H9 (cell line): ENCODE measurements at regions not wholly inside any gene's neighbourhood (a gene's known extent, or its start where the extent isn't known, plus 50 kb on each side); places are given as distances from the start of the nearest gene placed in this dataset.

Experiments
- DNase-seq: peaks from one replicate; pipeline ENCODE4 v3.0.0-alpha.2; 2017
- H2AFZ ChIP-seq: one replicate; pipeline ENCODE4 v1.6.1; 2013; ENCODE audit warnings: mild to moderate bottlenecking, low read length, control low read depth, moderate library complexity
- H2AK5ac ChIP-seq: 2 replicates; pipeline ENCODE4 v1.6.1; 2013; ENCODE audit warnings: low read length, control low read depth, mixed read lengths; ENCODE audit not compliant: insufficient read length
- H2BK120ac ChIP-seq: one replicate; pipeline ENCODE4 v1.6.1; 2013; ENCODE audit warnings: low read depth, mild to moderate bottlenecking, low read length, control low read depth, inconsistent platforms; ENCODE audit not compliant: poor library complexity, severe bottlenecking
- H2BK12ac ChIP-seq: 2 replicates; pipeline ENCODE4 v1.6.1; 2013; ENCODE audit warnings: low read length, control low read depth, mixed read lengths, low read depth; ENCODE audit not compliant: insufficient read length
- H2BK15ac ChIP-seq: 2 replicates; pipeline ENCODE4 v1.6.1; 2013; ENCODE audit warnings: low read depth, low read length, control low read depth
- H2BK20ac ChIP-seq: one replicate; pipeline ENCODE4 v1.6.1; 2013; ENCODE audit warnings: low read depth, mild to moderate bottlenecking, low read length, control low read depth, inconsistent platforms; ENCODE audit not compliant: poor library complexity, severe bottlenecking
- H2BK5ac ChIP-seq: 2 replicates; pipeline ENCODE4 v1.6.1; 2013; ENCODE audit warnings: low read length, control low read depth, mixed read lengths; ENCODE audit not compliant: insufficient read length
- H3K14ac ChIP-seq: 2 replicates; pipeline ENCODE4 v1.6.1; 2013; ENCODE audit warnings: low read length, control low read depth; ENCODE audit not compliant: insufficient read depth
- H3K18ac ChIP-seq: 2 replicates; pipeline ENCODE4 v1.6.1; 2013; ENCODE audit warnings: low read depth, mild to moderate bottlenecking, mixed read lengths, low read length, control low read depth; ENCODE audit not compliant: insufficient read length
- H3K23ac ChIP-seq: 2 replicates; pipeline ENCODE4 v1.6.1; 2013; ENCODE audit warnings: low read length, control low read depth, mixed read lengths, low read depth; ENCODE audit not compliant: insufficient read length
- H3K23me2 ChIP-seq: 2 replicates; pipeline ENCODE4 v1.6.1; 2013; ENCODE audit warnings: low read depth, mild to moderate bottlenecking, mixed read lengths, low read length, control low read depth; ENCODE audit not compliant: insufficient read length, poor library complexity, severe bottlenecking
- H3K27ac ChIP-seq: 2 replicates; pipeline ENCODE4 v1.5.1; 2013; ENCODE audit warnings: low read length, control low read depth, mixed read lengths, low read depth; ENCODE audit not compliant: insufficient read length
- H3K27me3 ChIP-seq: 2 replicates; pipeline ENCODE4 v1.6.1; 2013; ENCODE audit warnings: low read length, control low read depth, inconsistent platforms; ENCODE audit not compliant: insufficient read depth
- H3K4ac ChIP-seq: 2 replicates; pipeline ENCODE4 v1.6.1; 2013; ENCODE audit warnings: low read depth, mild to moderate bottlenecking, control low read depth, inconsistent platforms, low read length, moderate library complexity
- H3K4me1 ChIP-seq: 2 replicates; pipeline ENCODE4 v1.6.1; 2013; ENCODE audit warnings: low read length, control low read depth, inconsistent platforms; ENCODE audit not compliant: insufficient read depth
- H3K4me2 ChIP-seq: 2 replicates; pipeline ENCODE4 v1.6.1; 2013; ENCODE audit warnings: low read length, control low read depth, mixed read lengths; ENCODE audit not compliant: insufficient read length, insufficient read depth
- H3K56ac ChIP-seq: 2 replicates; pipeline ENCODE4 v1.6.1; 2013; ENCODE audit warnings: low read depth, mild to moderate bottlenecking, mixed read lengths, low read length, control low read depth; ENCODE audit not compliant: insufficient read length
- H3K79me1 ChIP-seq: 2 replicates; pipeline ENCODE4 v1.6.1; 2013; ENCODE audit warnings: low read depth, mild to moderate bottlenecking, moderate library complexity, low read length, control low read depth, inconsistent platforms; ENCODE audit not compliant: insufficient read depth, poor library complexity, severe bottlenecking
- H3K79me2 ChIP-seq: 2 replicates; pipeline ENCODE4 v1.6.1; 2013; ENCODE audit warnings: low read length, control low read depth, inconsistent platforms; ENCODE audit not compliant: insufficient read depth
- H3K9ac ChIP-seq: 2 replicates; pipeline ENCODE4 v1.6.1; 2013; ENCODE audit warnings: low read length, control low read depth, mixed read lengths; ENCODE audit not compliant: insufficient read length; ENCODE audit errors: extremely low read depth
- H3K9me3 ChIP-seq: one replicate; pipeline ENCODE4 v1.6.1; 2013; ENCODE audit warnings: low read depth, low read length, inconsistent platforms; ENCODE audit not compliant: control insufficient read depth
- H3T11ph ChIP-seq: one replicate; pipeline ENCODE4 v1.6.1; 2013; ENCODE audit warnings: mild to moderate bottlenecking, low read length, control low read depth, inconsistent platforms
- H4K20me1 ChIP-seq: one replicate; pipeline ENCODE4 v1.6.1; 2013; ENCODE audit not compliant: control insufficient read depth, insufficient read length, insufficient read depth
- H4K5ac ChIP-seq: 2 replicates; pipeline ENCODE4 v1.6.1; 2013; ENCODE audit warnings: low read depth, mild to moderate bottlenecking, mixed read lengths, low read length, control low read depth; ENCODE audit not compliant: insufficient read length
- H4K8ac ChIP-seq: replicated peaks from 2 replicates; pipeline ENCODE4 v1.6.1; 2013; ENCODE audit warnings: low read length, control low read depth, mixed read lengths, low read depth; ENCODE audit not compliant: insufficient read length
- H4K91ac ChIP-seq: 2 replicates; pipeline ENCODE4 v1.6.1; 2013; ENCODE audit warnings: low read depth, mild to moderate bottlenecking, moderate library complexity, mixed read lengths, low read length, control low read depth; ENCODE audit not compliant: insufficient read length
- H3K27ac Mint-ChIP-seq, 3 experiments: 2 replicates in 2 of 3; 3 replicates in 1 of 3; pipeline ENCODE4 v1.8.0; 2020 to 2021; ENCODE audit warnings: mixed read lengths in 3 of 3, mild to moderate bottlenecking in 1 of 3, moderate library complexity in 1 of 3
- H3K27me3 Mint-ChIP-seq: 2 replicates; pipeline ENCODE4 v1.8.0; 2021; ENCODE audit warnings: low read depth, mild to moderate bottlenecking, moderate library complexity, mixed read lengths
- H3K36me3 Mint-ChIP-seq, 3 experiments: 2 replicates in 2 of 3; 3 replicates in 1 of 3; pipeline ENCODE4 v1.8.0; 2020 to 2021; ENCODE audit warnings: low read depth in 3 of 3, mixed read lengths in 3 of 3; ENCODE audit not compliant: insufficient read depth in 1 of 3
- H3K4me1 Mint-ChIP-seq, 2 experiments: 2 replicates each; pipeline ENCODE4 v1.8.0; 2020; ENCODE audit warnings: mixed read lengths in 2 of 2
- H3K4me3 Mint-ChIP-seq, 2 experiments: 2 replicates in 1 of 2; 3 replicates in 1 of 2; pipeline ENCODE4 v1.8.0; 2020 to 2021; ENCODE audit warnings: mild to moderate bottlenecking in 2 of 2, mixed read lengths in 2 of 2, moderate library complexity in 1 of 2
- H3K9me3 Mint-ChIP-seq, 2 experiments: 2 replicates in 1 of 2; 3 replicates in 1 of 2; pipeline ENCODE4 v1.8.0; 2020; ENCODE audit warnings: mild to moderate bottlenecking in 2 of 2, mixed read lengths in 2 of 2, moderate library complexity in 1 of 2
- CTCF ChIP-seq: fragments of 200-600 bp; sonication (generic); conservative IDR thresholded peaks from 3 replicates; pipeline ENCODE4 v1.8.0; 2021; ENCODE audit warnings: antibody characterized with exemption, mild to moderate bottlenecking
- WGBS: extraction: QIAGEN DNeasy Blood & Tissue Kit; methylation state at CpG from one replicate; pipeline ENCODE4 v1.1.7; 2013; ENCODE audit warnings: missing lambda C conversion rate, low lambda C conversion rate, mixed read lengths; ENCODE audit not compliant: insufficient read length; ENCODE audit errors: extremely low coverage; 5-methylcytosine and 5-hydroxymethylcytosine counted together

- Histone ChIP-seq H3T11ph (no peak overlapping the region), H3K9ac (no peak overlapping the region), H3K18ac (no peak overlapping the region), H3K56ac (no peak overlapping the region), H3K23ac (no peak overlapping the region), H2BK15ac (no peak overlapping the region), H3K9me3 (no peaks in the 10 kb centered on the region), H3K23me2 (no peaks in the 10 kb centered on the region), H2BK5ac (no peak overlapping the region), H3K4me1 (no peaks in the 10 kb centered on the region), H3K14ac (no peak overlapping the region), H3K79me2 (peaks cover 1% of the 10 kb centered on the region; the same call in 1 of the 2 replicates), H4K5ac (no peak overlapping the region), H4K20me1 (no peaks in the 10 kb centered on the region), H3K4ac (no peak overlapping the region), H2AFZ (no peak overlapping the region), H4K8ac (no peak overlapping the region), H2AK5ac (no peak overlapping the region), H2BK120ac (no peak overlapping the region), H3K4me2 (no peak overlapping the region), H4K91ac (no peak overlapping the region), H3K79me1 (no peaks in the 10 kb centered on the region), H3K27ac (no peak overlapping the region), H2BK12ac (no peak overlapping the region), H2BK20ac (no peak overlapping the region), H3K27me3 (no peaks in the 10 kb centered on the region)
- Mint-ChIP-seq H3K36me3 (no peaks in the 10 kb centered on the region), H3K9me3 (no peaks in the 10 kb centered on the region; a peak in 1 of 5 replicates), H3K27me3 (no peaks in the 10 kb centered on the region), H3K4me1 (peaks cover 15% of the 10 kb centered on the region in 2 experiments), H3K4me3 (no peak overlapping the region), H3K27ac (no peak overlapping the region)
- no CpG with 5 or more reads among the region's 2 CpGs for WGBS
- no peak for DNase-seq
- no peak for TF ChIP-seq CTCF
Measured at GRCh38 chr6:11363881-11364576, 131.6 kb upstream of the NEDD9 start.
